ENCODE measurements at regions not wholly inside any gene's neighbourhood (a gene's known extent, or its start where the extent isn't known, plus 50 kb on each side); places are given as distances from the start of the nearest gene placed in this dataset.

DNA sequence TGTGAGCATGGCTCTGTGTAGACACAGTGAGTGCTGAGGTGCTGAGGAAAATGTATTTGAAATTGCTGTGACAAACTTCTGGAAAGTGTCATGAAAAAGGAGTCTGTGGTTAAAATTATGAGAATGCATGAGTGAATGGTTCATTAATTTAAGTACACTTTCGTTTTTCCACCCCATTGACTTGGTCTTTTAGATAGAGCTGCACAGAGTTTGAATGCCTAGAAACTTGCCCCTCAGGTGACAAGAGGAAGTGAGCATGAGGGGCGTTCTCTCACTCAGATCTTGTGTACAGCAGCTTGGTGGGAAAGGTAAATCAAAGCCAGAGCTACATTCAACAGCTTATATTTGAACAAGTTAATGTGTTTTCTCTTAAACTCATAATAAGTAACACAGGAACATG, 296.8 kb downstream of the WDR72 start:
- no peak for DNase-seq

DNA sequence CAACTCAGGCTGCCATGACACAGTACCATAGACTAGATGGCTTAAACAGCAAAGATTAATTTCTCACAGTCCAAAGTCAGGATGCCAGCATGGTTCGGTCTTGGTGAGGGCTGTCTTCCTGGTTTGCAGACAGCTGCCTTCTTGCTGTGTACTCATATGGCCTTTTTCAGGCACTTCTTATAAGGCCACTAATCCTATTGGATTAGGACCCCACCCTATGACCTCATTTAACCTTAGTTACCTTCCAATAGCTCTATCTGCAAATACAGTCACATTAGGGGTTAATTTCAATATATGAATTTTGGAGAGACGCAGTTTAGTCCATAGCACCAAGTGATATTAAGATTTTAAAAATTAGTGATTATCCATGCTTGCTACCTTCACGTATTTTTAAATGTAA, 297.8 kb downstream of the WDR72 start:
- no peak for DNase-seq

DNA sequence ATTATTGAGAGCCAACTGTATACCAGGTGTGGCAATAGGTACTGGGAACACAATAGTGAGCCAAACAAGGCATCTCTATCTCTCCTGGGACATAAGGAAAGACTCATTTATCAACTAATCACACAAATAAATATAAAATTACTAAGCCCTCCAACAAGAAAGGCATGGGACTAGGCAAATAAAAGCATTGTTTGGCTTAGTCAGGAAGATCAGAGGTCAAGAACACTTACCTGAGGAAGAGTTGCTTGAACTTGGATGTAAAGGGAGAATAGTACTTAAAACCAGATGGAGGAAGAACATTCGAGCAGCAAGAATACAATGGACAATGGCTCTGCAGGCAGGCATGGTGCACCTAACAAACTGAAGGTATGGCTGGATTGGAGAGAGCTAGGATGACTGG, 300.7 kb downstream of the WDR72 start:
- DNase-seq, result no peak

DNA sequence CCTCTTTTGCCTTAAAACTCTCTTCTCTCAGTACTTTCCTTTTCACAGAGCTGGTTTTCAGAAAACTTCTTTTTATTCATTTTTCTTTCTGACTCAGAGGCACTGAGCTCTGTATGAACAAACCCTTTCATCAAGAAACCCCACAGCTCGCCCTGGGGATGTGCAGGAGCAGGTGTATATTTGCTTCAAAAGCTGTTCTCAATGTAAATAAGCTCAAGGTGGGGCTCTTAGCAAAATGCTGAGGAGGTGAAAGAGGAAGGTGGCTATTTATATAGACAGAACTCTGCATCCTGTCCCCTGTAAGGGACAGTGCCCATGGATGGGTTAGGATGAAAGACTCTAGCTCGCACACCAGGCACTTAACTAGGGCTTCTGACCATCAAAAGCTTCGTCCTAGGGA, 302.0 kb downstream of the WDR72 start:
- DNase-seq, result no peak

DNA sequence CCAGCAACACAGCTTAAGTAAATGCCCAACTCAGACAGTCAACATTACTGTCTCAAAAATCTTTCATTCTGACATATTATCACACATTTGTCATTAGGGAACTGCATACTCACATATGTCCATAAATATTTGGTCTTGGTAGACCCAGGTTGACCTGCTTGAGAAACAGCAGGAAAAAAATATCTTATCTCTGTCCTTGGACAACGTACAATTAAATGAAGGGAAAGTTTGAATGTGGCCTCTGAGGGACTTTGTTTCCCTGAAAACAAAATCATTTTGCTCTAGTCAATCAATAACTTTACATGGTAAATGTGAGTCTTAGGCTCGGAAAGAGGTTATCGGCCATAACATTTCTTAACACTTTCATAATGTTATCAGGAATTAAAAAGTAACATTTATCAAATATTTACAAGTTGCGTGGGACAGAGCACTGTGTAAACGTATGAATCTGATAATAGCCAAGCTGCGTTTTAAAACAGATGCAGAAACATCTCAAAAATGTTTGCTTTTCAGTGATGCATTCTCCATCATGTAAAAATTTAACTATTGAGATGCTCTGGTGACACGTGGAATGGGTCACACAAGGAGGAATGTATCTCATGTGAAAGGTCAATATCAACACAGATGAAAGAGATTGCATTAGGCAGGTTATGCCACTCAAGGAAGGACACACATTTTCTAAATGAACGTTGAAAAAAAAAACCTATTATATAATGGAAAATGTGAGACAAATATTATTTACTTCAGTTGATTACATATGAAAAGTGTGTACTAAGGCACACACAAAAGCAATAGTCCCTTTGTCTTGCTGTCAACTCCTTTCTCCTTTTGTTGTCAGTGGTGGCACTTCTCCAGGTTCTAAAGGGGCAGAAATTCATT, 304.4 kb downstream of the WDR72 start:
- no peak for DNase-seq

DNA sequence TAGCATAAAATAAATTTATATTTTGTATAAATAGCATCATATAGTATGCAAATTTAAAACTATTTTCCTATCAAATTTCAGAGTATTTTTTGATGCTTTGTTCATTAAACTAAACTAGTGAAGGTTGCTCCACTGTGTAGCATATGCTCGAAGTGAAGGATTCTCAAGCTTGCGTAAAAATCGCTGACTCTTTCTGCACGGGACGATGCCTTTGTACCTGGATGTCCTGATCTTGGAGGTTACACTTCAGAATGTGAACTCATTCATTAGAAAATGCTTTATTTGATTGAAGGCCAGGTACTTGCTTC, 305.0 kb downstream of the WDR72 start:
- no peak for DNase-seq

DNA sequence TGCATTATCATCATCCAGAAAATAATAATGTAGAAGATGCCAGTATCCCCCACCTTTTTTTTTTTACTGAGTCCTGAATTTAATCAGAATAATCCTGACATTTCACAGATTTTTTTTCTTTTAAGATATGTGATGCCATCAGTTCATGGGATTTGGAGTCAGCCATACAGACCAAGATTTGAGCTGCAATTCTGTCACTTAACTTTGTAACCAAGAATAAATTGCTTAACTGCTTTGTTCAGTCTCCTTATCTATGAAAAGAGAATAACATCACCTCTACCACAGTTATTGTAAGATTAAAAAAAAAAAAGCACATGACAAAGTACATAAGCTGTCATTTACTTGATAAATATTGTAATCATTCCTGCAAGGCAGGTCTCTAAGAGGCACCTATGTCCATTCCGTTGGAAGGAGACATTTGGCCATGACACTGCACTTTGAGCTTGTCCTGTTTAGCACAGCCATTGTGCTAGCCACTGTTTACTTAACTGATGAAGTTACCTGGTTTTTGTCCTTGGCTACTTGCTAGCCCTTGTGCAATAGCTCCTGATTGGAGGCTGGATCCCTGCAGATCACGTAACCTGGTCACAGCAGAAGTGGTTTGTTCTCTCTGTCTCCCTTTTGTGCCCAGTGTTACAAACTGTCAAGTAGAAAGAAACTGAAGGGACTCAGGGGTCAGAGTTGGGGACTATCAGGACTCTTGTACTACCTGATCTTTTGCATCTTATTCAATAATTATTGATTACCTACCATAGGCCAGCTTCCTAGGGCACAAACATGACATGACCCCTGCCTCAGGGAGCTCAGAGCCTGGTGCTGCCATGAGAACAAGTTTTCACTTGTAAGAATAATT, 306.0 kb downstream of the WDR72 start:
- DNase-seq, result no peak

DNA sequence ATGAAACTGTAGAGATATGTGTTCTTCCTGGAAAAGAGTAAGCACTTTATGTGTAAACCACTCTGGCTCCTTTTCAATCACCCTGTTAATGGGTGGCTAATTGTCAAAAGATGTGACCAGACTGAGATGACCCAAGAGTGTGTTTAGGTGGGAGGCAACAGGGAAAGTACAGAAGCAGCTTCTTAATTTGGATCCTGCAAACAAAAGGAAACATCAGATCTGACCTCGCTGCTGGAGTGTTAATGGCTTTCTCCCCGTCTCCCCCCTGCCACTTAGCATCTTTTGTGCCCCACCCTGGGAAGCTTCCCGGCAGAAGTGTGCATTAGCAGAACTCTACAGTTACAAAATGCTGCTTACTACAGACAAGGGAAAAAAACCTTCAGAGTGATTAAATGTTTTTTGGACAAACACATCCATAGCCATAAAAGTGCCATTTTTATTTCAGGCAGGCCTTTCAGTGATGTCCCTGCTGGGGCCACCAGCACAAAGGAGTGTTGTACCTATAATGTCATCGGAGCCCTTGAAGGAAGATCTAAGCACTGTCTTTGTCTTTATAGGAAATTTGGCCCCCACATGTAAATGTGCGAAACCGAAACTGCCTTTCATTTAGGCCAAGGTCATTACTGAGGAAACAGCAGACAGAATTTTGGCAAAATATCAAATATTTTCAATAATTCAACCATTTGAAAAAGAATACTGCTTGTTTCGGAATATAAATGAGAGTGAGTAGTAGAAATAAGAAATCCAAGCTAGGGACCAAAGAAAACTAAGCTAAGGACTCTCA, 311.0 kb downstream of the WDR72 start:
- DNase-seq, result no peak

DNA sequence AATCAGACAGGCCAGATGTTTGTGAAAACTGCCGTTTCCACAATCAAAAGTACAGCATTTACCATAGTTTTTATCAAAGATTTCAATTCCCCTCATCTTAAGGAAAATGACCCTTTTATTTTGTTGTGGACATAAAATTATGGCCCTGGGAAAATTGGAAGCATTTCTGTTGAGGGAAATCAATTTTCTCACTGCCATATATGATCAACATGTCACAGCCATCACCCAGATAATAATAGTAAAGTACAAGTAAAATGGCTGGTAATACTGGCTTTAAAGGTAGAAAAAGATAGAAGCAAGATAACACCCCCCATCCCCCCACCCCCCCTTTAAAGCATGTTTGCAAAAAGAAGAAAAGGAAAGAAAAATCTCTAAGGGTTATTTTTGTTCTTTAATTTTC, 311.7 kb downstream of the WDR72 start:
- no peak for DNase-seq

DNA sequence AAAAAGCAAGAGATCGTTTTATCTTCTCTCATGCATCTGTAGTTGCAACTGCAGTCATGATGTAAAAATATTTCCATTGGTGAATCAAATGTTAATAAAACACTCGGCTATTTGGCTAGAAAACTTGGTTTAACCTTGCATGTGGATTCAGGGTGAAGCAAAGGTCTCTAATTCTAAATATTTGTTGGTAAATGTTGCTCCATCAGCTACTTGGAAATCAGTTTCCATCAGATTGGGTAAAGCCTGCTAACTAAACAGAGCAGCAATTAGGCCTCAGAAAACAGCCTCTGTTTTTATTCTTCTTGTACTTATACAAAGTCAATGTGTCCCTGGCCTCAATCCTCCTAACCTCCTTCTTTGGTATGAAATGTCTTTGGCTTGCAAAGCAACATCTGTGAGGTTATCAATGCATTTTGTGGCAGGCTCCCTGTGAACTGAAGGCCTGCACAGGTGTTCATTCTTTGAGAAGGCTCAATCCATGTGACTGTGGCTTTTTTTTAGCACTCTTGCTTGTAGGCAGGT, 312.3 kb downstream of the WDR72 start:
- no peak for DNase-seq

DNA sequence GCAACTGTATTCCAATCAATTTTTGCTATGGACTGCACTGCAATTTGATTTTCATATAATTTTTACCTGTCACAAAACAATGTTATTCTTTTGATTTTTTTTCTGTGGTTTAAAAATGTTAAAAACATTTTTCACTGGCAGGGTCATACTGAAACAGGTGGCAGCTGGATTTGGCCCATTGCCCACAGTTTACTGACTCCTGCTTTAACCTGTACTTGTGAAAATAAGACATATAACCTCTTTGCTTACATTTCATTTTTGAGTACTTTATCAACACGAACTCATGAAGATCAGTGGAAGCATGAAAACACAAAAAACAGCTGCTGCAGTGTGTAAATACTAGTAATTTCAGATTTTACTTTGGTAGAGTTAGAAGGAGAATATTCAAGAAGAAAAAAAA, 313.1 kb downstream of the WDR72 start:
- DNase-seq, result no peak

DNA sequence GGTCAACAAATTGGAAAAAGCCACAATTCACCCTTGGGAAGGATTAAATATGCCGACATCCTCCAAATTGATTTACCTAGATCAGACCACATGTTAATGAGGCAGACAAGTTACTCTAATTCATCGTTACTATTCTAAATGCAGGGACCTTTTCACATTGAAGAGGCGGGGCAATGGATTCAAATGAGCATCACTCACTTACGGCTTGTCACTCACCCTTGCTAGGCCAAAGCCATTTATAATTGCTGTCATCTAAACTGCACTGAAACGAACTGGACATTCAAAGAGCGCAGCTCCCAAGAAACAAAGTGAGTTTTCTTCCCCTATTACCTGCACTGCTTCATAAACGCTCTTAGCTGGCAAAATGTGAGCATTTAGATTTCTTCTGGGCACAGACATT, 313.9 kb downstream of the WDR72 start:
- DNase-seq, result no peak

DNA sequence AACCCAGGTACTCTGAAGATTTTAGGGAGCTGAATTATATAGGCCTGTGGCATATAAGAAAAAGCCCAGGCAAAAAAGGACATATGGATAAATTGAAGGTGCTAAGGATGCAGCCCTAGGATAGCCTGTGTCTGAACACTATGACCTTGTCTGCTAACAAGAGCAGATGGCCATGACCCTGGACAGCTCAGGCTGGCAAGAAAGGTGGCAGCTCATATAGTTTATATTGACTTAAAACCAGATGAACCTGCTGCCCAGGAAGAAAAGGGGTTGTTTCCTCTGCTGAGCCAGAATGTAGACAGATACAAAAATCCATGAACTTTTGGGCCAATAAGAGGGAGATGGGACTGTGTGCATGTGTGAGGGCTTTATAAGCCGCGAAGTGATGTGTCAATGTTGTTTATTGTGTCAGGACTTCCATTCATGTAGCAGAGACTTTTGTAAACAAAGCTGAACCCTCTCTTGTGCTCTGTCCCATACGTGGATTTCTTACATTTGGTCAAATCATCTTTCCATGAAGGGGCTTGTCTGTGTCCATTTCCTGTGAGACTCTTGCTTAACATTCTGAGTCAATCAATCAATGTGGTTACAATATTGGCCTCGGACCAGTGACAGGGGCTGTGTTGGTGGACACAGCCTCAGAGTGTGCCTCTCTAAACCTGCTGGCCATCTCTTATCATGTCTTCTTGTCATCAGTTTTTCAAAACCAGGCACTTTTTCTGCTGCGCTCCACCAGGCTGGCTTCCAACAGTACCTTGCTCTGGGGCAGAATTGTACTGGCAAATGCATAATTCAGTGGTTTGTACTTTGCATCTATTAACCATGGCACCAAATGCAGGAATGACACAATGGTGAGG, 321.2 kb downstream of the WDR72 start:
- no peak for DNase-seq

DNA sequence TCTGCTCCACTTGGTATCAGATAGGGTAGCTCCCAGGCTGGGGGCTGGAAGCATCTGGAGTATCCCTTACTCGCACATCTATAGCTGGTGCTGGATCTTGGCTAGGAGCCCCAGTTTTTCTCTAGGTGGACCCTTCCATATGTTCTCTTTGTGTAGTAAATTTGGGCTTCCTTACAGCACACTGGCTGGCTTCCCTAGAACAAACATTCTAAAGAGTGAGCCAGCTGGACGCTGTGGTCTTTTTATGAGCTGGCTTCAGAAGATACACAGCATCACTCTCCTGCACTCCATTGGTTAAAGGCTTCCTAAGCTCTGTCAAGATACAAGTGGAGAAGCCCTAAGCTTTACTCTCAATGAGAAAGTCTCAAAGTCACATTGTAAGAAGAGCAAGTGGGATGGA, 322.1 kb downstream of the WDR72 start:
- no peak for DNase-seq

DNA sequence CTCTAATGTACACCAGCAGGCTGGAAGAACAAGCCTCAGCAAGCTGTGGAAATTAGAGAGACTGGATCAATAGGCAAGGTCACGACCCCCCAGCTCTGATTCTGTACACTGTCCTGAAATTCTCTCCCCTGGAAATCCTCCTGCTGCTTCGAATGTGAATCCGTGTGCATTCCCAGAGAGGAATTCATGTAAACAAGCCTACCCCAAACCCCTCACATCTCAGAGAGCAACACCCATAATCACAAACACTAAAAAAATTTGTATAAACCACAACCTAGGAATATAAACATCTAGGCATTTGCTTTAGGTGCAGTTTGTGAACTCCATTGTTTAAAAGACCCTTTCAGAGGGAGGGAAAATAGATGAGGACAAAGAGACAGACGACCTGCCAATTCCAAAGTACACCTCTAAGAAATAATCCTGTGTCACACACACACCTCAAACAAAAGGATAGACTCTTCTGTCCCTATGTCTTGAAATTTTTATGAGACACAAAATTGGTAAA, 325.2 kb downstream of the WDR72 start:
- no peak for DNase-seq

DNA sequence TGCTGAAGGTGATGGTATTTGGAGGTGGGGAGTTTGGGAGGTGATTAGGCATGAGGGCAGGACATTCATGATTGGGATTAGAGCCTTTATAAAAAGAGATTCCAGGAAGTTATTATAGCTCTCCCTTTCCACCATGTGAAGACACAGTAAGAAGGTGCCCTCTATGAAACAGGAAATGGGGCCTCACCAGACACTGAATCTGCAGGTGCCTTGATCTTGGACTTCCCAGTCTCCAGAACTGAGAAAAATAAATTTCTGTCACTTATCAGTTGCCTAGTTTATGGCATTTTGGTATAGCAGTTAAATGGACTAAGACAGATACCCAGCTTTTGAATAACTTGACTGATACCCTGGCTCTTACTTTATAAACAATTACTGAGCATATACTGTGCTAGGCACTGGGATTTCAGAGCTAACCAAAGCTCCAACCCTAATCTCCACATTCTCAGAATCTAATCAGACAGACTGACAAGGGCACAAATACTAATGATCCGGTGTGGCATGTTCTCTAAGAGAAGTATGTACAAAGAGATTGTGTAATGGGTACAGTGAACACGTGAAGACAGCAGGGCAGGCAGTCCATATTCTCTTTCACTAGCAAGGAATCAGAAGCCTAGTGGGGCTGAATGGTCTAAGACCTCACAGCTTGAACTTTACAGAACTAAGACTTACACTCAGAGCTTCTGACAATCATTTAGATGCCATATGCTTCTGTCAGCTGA, 343.1 kb downstream of the WDR72 start:
- no peak for DNase-seq

DNA sequence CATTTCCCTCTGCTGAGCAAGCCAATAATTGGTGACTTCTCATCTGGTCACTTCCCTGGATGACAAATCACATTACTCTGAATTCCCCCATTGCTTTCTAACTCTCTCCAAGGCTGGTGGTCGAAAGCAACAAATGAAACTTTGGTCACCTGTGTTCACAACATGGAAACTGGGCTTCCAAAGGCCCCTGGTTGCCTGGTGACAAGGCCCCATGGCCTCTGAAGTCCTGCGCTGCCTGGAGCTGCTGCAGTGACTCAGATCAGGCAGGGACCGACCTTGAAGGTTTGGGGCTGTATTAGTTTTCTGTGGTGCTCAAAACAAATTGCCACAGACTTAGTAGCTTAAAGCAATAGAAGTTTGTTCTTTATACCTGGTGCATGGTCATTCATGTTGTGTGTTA, 345.3 kb downstream of the WDR72 start:
- DNase-seq, result no peak

DNA sequence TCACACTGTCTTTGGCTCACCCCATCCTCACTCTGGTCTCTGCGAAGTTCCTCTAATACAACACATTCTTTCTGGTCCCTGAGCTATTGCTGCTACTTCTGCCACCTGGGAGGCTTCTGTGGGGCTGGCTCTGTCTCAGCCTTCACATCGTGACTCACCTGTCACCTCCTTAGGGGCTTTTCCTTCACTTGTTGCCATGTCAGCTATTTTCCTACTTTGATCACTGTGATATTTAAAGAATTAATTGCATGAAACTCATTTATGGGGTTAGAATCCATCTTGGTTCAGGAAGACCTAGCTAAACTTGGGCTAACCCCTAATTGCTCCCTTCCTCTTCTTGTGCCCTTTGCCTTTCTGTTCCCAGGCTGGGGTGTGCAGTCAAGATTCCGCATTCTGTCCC, 346.9 kb downstream of the WDR72 start:
- DNase-seq, result no peak

DNA sequence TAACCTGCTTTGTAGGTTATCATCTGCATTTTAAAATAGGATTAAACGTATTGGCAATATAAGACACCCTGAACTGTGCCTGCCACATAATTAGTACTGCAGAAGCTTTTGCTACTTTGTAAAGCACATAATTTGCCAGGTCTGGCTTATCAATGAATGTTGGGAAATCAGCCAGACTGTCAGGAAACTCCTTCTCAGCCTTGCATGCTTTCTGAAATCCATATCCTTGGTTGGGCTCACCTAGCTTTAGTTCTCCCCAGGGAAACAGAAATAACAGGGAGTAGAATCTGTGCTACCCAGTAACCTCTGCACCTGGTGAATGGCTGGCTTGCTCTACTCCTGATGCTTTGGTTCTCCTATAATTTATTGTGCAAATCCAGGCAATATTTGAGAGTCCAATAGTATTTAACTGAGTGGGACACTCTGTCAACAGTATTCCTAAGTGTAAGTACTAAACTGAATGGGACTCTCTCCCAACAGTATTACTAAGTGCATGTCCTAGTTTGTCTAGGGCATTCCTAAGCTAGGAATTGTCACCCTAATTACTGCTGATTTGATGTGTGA, 354.5 kb downstream of the WDR72 start:
- DNase-seq, result no peak

DNA sequence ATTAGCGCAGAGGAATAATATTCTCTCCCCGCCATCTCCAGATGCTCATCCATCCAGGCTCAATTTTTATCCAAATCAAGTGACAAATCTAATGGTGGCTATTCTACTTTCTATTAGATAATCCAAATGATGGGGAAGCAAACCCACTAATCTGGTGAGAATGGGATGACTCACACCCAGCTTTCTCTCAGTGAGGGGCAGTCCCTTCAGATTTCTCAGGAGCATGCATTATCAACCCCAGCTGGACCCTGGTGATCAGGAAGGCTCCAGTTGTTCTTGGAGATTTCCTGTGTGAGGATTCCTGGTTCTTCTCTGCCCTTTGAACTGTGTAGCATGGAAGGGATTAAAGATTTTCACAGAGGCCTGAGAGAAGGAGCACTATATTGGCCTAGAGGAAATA, 358.0 kb downstream of the WDR72 start:
- no peak for DNase-seq

DNA sequence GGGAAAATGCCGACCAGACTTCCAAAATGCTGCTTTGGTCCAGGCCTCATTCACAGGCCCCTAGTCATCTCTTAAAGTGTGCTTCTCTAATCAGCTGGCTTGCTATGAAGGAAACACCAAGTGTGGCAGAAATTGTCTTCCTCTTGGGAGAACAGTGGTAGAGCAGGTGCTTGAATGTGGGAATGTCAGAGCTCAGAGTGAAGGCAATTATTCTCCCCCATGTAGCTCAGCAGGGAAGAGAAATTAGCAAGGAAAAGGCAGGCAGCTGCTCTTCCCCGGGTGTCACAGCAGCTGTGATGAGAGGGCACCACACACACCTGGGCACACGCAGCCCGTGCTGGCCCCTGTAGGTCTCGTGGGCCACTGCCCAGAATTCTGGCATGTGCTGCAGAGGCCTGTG, 358.5 kb downstream of the WDR72 start:
- no peak for DNase-seq

All from C1 segment of cervical spinal cord (tissue), 14 donors.